H1 (cell line): ENCODE measurements at regions not wholly inside any gene's neighbourhood (a gene's known extent, or its start where the extent isn't known, plus 50 kb on each side); places are given as distances from the start of the nearest gene placed in this dataset.

Source experiments
- EP300 ChIP-seq, 2 experiments: IDR thresholded peaks; 1 replicate in 1 of 2; 2 replicates in 1 of 2; pipeline ENCODE4 v1.6.1; 2011 to 2012; ENCODE audit warnings: low read depth in 2 of 2, low read length in 2 of 2, mild to moderate bottlenecking in 2 of 2, borderline replicate concordance in 1 of 2, inconsistent platforms in 1 of 2, moderate library complexity in 1 of 2
- GABPA ChIP-seq: IDR thresholded peaks from 2 replicates; pipeline ENCODE4 v1.6.1; 2011; ENCODE audit warnings: mild to moderate bottlenecking, low read length, moderate library complexity, borderline replicate concordance; ENCODE audit not compliant: insufficient read depth
- POLR2A ChIP-seq, 2 experiments: IDR thresholded peaks; 1 replicate in 1 of 2; 2 replicates in 1 of 2; pipeline ENCODE4 v1.6.1; 2011; ENCODE audit warnings: low read depth in 2 of 2, low read length in 2 of 2, mild to moderate bottlenecking in 2 of 2; ENCODE audit errors: control extremely low read depth in 1 of 2
- POLR2AphosphoS5 ChIP-seq: IDR thresholded peaks from 2 replicates; pipeline ENCODE4 v1.6.1; 2011; ENCODE audit warnings: low read depth, low read length
- POU5F1 ChIP-seq: IDR thresholded peaks from 2 replicates; pipeline ENCODE4 v1.6.1; 2011; ENCODE audit warnings: low read depth, mild to moderate bottlenecking, low read length, moderate library complexity
- SIN3A ChIP-seq, 2 experiments: IDR thresholded peaks in 1 of 2; conservative IDR thresholded peaks in 1 of 2; 2 replicates each; pipeline ENCODE4 v1.6.1; 2011 to 2012; ENCODE audit warnings: low read length in 2 of 2, improper control_type of control experiment in 1 of 2, low read depth in 1 of 2, mild to moderate bottlenecking in 1 of 2
- TF ChIP-seq, protein P1 (sequence below), 3 experiments: IDR thresholded peaks; 1 replicate in 2 of 3; 2 replicates in 1 of 3; pipeline versions ENCODE4 v1.5.1 to v1.6.1; 2011; ENCODE audit warnings: low read length in 3 of 3, mild to moderate bottlenecking in 3 of 3, inconsistent platforms in 2 of 3, low read depth in 1 of 3, moderate library complexity in 1 of 3; ENCODE audit not compliant: insufficient read depth in 1 of 3; ENCODE audit errors: control extremely low read depth in 1 of 3
- TF ChIP-seq, protein P2 (sequence below): IDR thresholded peaks from 2 replicates; pipeline ENCODE4 v1.6.1; 2011; ENCODE audit warnings: low read length, improper control_type of control experiment

DNA sequence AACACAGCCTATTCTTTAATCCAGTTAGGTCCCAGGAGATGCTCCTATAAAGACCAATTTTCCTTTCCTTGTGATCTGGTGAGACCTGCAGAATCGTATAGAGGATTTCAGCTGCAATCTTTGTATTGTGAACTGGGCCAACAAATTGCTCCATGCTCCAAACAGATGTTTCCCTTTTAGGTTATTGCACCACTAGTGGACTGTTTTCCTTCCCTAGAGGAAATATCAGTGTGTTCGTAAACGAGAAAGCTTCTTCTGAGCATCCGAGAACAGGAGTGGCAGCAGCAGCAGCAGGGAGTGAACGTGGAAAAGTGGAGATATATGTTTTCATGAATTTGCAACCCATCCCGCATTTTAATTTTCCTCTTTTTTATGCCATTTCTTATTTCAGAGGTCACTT, 344.1 kb upstream of the PDE3A start:
- no peak for TF ChIP-seq GABPA
- TF ChIP-seq EP300 (IDR thresholded peaks at IDR 0.05; ENCODE audit: borderline replicate concordance in 1 of 2, low read depth in 2 of 2, low read length in 2 of 2) = no peak
- TF ChIP-seq, protein P1, sequence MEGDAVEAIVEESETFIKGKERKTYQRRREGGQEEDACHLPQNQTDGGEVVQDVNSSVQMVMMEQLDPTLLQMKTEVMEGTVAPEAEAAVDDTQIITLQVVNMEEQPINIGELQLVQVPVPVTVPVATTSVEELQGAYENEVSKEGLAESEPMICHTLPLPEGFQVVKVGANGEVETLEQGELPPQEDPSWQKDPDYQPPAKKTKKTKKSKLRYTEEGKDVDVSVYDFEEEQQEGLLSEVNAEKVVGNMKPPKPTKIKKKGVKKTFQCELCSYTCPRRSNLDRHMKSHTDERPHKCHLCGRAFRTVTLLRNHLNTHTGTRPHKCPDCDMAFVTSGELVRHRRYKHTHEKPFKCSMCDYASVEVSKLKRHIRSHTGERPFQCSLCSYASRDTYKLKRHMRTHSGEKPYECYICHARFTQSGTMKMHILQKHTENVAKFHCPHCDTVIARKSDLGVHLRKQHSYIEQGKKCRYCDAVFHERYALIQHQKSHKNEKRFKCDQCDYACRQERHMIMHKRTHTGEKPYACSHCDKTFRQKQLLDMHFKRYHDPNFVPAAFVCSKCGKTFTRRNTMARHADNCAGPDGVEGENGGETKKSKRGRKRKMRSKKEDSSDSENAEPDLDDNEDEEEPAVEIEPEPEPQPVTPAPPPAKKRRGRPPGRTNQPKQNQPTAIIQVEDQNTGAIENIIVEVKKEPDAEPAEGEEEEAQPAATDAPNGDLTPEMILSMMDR (IDR thresholded peaks at IDR 0.05; ENCODE audit: control extremely low read depth in 1 of 3, insufficient read depth in 1 of 3, low read depth in 1 of 3, low read length in 3 of 3) = no peak
- TF ChIP-seq POLR2A (IDR thresholded peaks at IDR 0.05; ENCODE audit: control extremely low read depth in 1 of 2, low read depth in 2 of 2, low read length in 2 of 2) = no peak
- TF ChIP-seq POLR2AphosphoS5 = no peak
- TF ChIP-seq POU5F1 = no peak
- TF ChIP-seq, protein P2, sequence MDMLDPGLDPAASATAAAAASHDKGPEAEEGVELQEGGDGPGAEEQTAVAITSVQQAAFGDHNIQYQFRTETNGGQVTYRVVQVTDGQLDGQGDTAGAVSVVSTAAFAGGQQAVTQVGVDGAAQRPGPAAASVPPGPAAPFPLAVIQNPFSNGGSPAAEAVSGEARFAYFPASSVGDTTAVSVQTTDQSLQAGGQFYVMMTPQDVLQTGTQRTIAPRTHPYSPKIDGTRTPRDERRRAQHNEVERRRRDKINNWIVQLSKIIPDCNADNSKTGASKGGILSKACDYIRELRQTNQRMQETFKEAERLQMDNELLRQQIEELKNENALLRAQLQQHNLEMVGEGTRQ = no peak
- TF ChIP-seq SIN3A (conservative IDR thresholded peaks at IDR 0.05 in 1 of 2, IDR thresholded peaks at IDR 0.05 in 1 of 2; ENCODE audit: low read depth in 1 of 2, low read length in 2 of 2) = no peak
